GM12878 (cell line): ENCODE measurements at regions not wholly inside any gene's neighbourhood (a gene's known extent, or its start where the extent isn't known, plus 50 kb on each side); places are given as distances from the start of the nearest gene placed in this dataset.

Experiments used
- ATAC-seq: fragments of 200-7000 bp; cut with Tn5 transposase; 3 replicates; pipeline ENCODE4 v1.9.1; 2020; ENCODE audit warnings: mild to moderate bottlenecking, moderate library complexity
- BruUV-seq: library from RNA; stranded (reverse); fragments of 400-500 nt; replicated peaks from 2 replicates; lab custom pipeline; 2021; lab: Mats Ljungman, UMichigan
- CTCF ChIA-PET: fragments of 300-600 bp; sonication (Branson Sonifier 250); formaldehyde crosslinking; extraction: SDS; loops from one replicate; lab custom pipeline; 2021; ENCODE audit warnings: inconsistent platforms; lab: Yijun Ruan, JAX
- POLR2A ChIA-PET: fragments of 350-600 bp; formaldehyde crosslinking; extraction: SDS; loops from one replicate; lab custom pipeline; 2021; ENCODE audit warnings: inconsistent platforms; lab: Charles Lee
- RAD21 ChIA-PET: fragments of 300-600 bp; sonication (Branson Sonifier 250); formaldehyde crosslinking; loops from one replicate; lab custom pipeline; 2023; ENCODE audit warnings: antibody characterized with exemption; ENCODE audit not compliant: unreplicated experiment; lab: Charles Lee
- SMC1A ChIA-PET: fragments of 300-600 bp; sonication (Branson Sonifier 250); formaldehyde crosslinking; loops from one replicate; lab custom pipeline; 2023; ENCODE audit not compliant: unreplicated experiment, uncharacterized antibody; lab: Charles Lee
- DNase-seq: peaks from one replicate; pipeline ENCODE4 v3.0.0-alpha.2; 2011; ENCODE audit warnings: low read depth, low spot score
- FAIRE-seq: peaks from 3 replicates; lab custom pipeline; 2011; peaks lifted over from hg19 to GRCh38; lab: Jason Lieb, UNC
- H2AFZ ChIP-seq: 2 replicates; pipeline ENCODE4 v1.6.0; 2011; ENCODE audit warnings: low read depth, low read length, control low read depth; ENCODE audit not compliant: control insufficient read depth
- H3K27ac ChIP-seq: 2 replicates; pipeline ENCODE4 v1.5.1; 2011; ENCODE audit warnings: control low read depth; ENCODE audit not compliant: control insufficient read depth, insufficient read depth
- H3K27me3 ChIP-seq, 2 experiments: replicated peaks in 1 of 2; 2 replicates each; pipeline versions ENCODE4 v1.6.0 to v1.6.1; 2011; ENCODE audit warnings: low read length in 1 of 2; ENCODE audit not compliant: control insufficient read depth in 2 of 2, insufficient read depth in 2 of 2
- H3K36me3 ChIP-seq, 2 experiments: 2 replicates each; pipeline ENCODE4 v1.5.1; 2011; ENCODE audit warnings: low read length in 1 of 2; ENCODE audit not compliant: control insufficient read depth in 2 of 2, insufficient read depth in 2 of 2
- H3K4me1 ChIP-seq: 2 replicates; pipeline ENCODE4 v1.6.1; 2011; ENCODE audit warnings: mild to moderate bottlenecking, low read length, moderate library complexity, mixed read lengths; ENCODE audit not compliant: control insufficient read depth, insufficient read depth
- H3K4me2 ChIP-seq: 2 replicates; pipeline ENCODE4 v1.6.0; 2011; ENCODE audit warnings: control low read depth; ENCODE audit not compliant: control insufficient read depth, insufficient read depth
- H3K4me3 ChIP-seq: fragments of 200-600 bp; sonication (generic); 2 replicates; pipeline ENCODE4 v1.5.1; 2016
- H3K79me2 ChIP-seq: 2 replicates; pipeline ENCODE4 v1.6.0; 2011; ENCODE audit warnings: low read length; ENCODE audit not compliant: control insufficient read depth, insufficient read depth
- H3K9ac ChIP-seq: 2 replicates; pipeline ENCODE4 v1.8.0; 2011; ENCODE audit warnings: low read length, control low read depth, mixed read lengths; ENCODE audit not compliant: control insufficient read depth, insufficient read depth
- H3K9me3 ChIP-seq: replicated peaks from 3 replicates; pipeline ENCODE4 v1.5.1; 2011; ENCODE audit warnings: mild to moderate bottlenecking, low read length; ENCODE audit not compliant: control insufficient read depth, insufficient read depth
- H4K20me1 ChIP-seq: 2 replicates; pipeline ENCODE4 v1.6.0; 2011; ENCODE audit not compliant: control insufficient read depth, insufficient read depth
- ATF3 ChIP-seq: IDR thresholded peaks from 2 replicates; pipeline ENCODE4 v1.6.1; 2011; ENCODE audit warnings: low read depth, mild to moderate bottlenecking, low read length, moderate library complexity, borderline replicate concordance; ENCODE audit errors: extremely low read depth
- CBX5 ChIP-seq: sonication (generic); IDR thresholded peaks from 2 replicates; pipeline ENCODE4 v1.6.1; 2016; ENCODE audit warnings: low read depth, moderate library complexity, mild to moderate bottlenecking, inconsistent platforms
- EED ChIP-seq: sonication (generic); IDR thresholded peaks from 2 replicates; pipeline ENCODE4 v1.6.1; 2016; ENCODE audit warnings: antibody characterized with exemption, low read depth
- EGR1 ChIP-seq, 2 experiments: IDR thresholded peaks; 1 replicate in 1 of 2; 2 replicates in 1 of 2; pipeline ENCODE4 v1.6.1; 2011 to 2012; ENCODE audit warnings: low read depth in 2 of 2, low read length in 2 of 2, borderline replicate concordance in 1 of 2, mild to moderate bottlenecking in 1 of 2, moderate library complexity in 1 of 2
- HSF1 ChIP-seq: fragments of 150-350 bp; IDR thresholded peaks from 2 replicates; pipeline ENCODE4 v1.6.1; 2014; ENCODE audit warnings: mild to moderate bottlenecking, low read depth, low read length
- MYB ChIP-seq: fragments of 150-350 bp; IDR thresholded peaks from 2 replicates; pipeline ENCODE4 v1.6.1; 2014; ENCODE audit warnings: mild to moderate bottlenecking, low read depth, low read length, borderline replicate concordance
- PML ChIP-seq: IDR thresholded peaks from 2 replicates; pipeline ENCODE4 v1.6.1; 2012; ENCODE audit warnings: low read length, inconsistent platforms
- POLR2AphosphoS2 ChIP-seq: IDR thresholded peaks from 2 replicates; pipeline ENCODE4 v1.6.1; 2011; ENCODE audit warnings: low read depth, mild to moderate bottlenecking, low read length, improper control_type of control experiment, moderate library complexity
- RB1 ChIP-seq: fragments of 450-650 bp; formaldehyde crosslinking; IDR thresholded peaks from 2 replicates; pipeline ENCODE4 v1.6.1; 2017; ENCODE audit warnings: mild to moderate bottlenecking, borderline replicate concordance
- RBBP5 ChIP-seq: fragments of 200-600 bp; sonication (generic); conservative IDR thresholded peaks from 2 replicates; pipeline ENCODE4 v1.6.1; 2016
- SMC3 ChIP-seq: IDR thresholded peaks from 2 replicates; pipeline ENCODE4 v1.6.1; 2011; ENCODE audit warnings: low read length, improper control_type of control experiment, borderline replicate concordance
- TCF3 ChIP-seq: IDR thresholded peaks from 2 replicates; pipeline ENCODE4 v1.6.1; 2012; ENCODE audit warnings: low read depth, mild to moderate bottlenecking, low read length, borderline replicate concordance; ENCODE audit not compliant: insufficient read depth
- WGBS: methylation state at CpG from one replicate; pipeline ENCODE4 v1.1.6; 2016; ENCODE audit warnings: low lambda C conversion rate; ENCODE audit not compliant: insufficient replicate concordance, insufficient coverage; ENCODE audit errors: missing lambda C conversion rate; 5-methylcytosine and 5-hydroxymethylcytosine counted together
- in situ Hi-C: fragments of 300-500 bp; cut with MboI; formaldehyde crosslinking; loops from 9 replicates; pipeline ENCODE4 v1.14.3; 2018; ENCODE audit warnings: mixed read lengths
- intact Hi-C: fragments of 100-400 bp; cut with micrococcal nuclease; formaldehyde crosslinking; loops from one replicate; pipeline ENCODE4 v1.14.2; 2022; ENCODE audit not compliant: unreplicated experiment

- in situ Hi-C loops (no loop called here), intact Hi-C loops (no loop called here)
- H3K4me3 ChIP-seq, result no peak overlapping the region
- FAIRE-seq (no peak), DNase-seq (no peak), ATAC-seq (no peak)
- H3K36me3 ChIP-seq, result no peaks in the 10 kb centered on the region
- CTCF ChIA-PET, result interaction anchor here (0.6 to 1.3 kb wide), 2 partner anchors 22 to 132 kb away, joined by 3 read pairs; no protein-coding TSS in a partner anchor
- BruUV-seq, result no TSS peak
- 0% methylated on average over 2 of the region's 2 CpGs for WGBS
- H3K27me3 ChIP-seq, result no peaks in the 10 kb centered on the region
- H3K4me1 ChIP-seq, result no peaks in the 10 kb centered on the region
- H3K27ac ChIP-seq, result no peak overlapping the region
- no peaks in the 10 kb centered on the region for H3K9me3 ChIP-seq
- SMC1A ChIA-PET, result no interaction called here
- POLR2A ChIA-PET, result no interaction called here
- no peak for TF ChIP-seq ATF3
- TF ChIP-seq RBBP5, result no peak
- TF ChIP-seq MYB, result no peak
- no peak for TF ChIP-seq SMC3
- TF ChIP-seq PML, result no peak
- no peak for TF ChIP-seq POLR2AphosphoS2
- no peak for TF ChIP-seq HSF1
- TF ChIP-seq EED, result no peak
- TF ChIP-seq RB1, result no peak
- no peak for TF ChIP-seq CBX5
- no peak for TF ChIP-seq EGR1 (IDR thresholded peaks at IDR 0.05; ENCODE audit: borderline replicate concordance in 1 of 2, low read depth in 2 of 2, low read length in 2 of 2)
- TF ChIP-seq TCF3, result no peak
- no peak overlapping the region for H3K4me2 ChIP-seq
- RAD21 ChIA-PET, result no interaction called here
- no peak overlapping the region for H2AFZ ChIP-seq
- no peaks in the 10 kb centered on the region for H4K20me1 ChIP-seq
- H3K9ac ChIP-seq, result no peak overlapping the region
- H3K79me2 ChIP-seq, result no peaks in the 10 kb centered on the region
These were observed 246.3 kb upstream of the UMPS start for GRCh38 chr3:124483915-124484470.
